ENCODE measurements at regions not wholly inside any gene's neighbourhood (a gene's known extent, or its start where the extent isn't known, plus 50 kb on each side); places are given as distances from the start of the nearest gene placed in this dataset.

DNA sequence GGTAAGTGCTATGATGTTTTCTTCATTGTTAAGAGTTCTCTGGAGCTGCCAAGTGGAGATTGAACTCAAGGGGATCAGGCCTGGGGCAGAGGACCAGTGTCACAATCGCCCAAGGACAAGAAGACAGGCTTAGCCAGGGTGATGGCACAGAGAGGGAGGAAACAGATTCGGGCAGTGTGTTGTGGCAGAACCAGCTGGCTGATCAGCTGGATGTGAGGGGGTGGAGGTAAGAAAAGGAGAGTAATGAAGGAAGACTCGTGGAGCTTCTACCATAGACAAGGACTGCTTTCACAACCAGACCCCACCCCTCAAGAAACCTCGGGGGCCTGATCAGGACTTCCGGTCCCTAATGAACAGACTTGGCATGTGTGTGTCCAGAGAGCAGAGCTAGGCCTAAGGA, 60.9 kb upstream of the LINGO1 start:
- TF ChIP-seq, protein P1, sequence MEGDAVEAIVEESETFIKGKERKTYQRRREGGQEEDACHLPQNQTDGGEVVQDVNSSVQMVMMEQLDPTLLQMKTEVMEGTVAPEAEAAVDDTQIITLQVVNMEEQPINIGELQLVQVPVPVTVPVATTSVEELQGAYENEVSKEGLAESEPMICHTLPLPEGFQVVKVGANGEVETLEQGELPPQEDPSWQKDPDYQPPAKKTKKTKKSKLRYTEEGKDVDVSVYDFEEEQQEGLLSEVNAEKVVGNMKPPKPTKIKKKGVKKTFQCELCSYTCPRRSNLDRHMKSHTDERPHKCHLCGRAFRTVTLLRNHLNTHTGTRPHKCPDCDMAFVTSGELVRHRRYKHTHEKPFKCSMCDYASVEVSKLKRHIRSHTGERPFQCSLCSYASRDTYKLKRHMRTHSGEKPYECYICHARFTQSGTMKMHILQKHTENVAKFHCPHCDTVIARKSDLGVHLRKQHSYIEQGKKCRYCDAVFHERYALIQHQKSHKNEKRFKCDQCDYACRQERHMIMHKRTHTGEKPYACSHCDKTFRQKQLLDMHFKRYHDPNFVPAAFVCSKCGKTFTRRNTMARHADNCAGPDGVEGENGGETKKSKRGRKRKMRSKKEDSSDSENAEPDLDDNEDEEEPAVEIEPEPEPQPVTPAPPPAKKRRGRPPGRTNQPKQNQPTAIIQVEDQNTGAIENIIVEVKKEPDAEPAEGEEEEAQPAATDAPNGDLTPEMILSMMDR (IDR thresholded peaks at IDR 0.05; ENCODE audit: extremely low read depth, missing control alignments) = no peak
- DNase-seq (ENCODE audit: low spot score) = no peak

- TF ChIP-seq, protein P1 (IDR thresholded peaks at IDR 0.05; ENCODE audit: extremely low read depth, missing control alignments) = no peak
- DNase-seq (ENCODE audit: low spot score) = no peak
Measured at GRCh38 chr15:77692614-77693013, 59.9 kb upstream of the LINGO1 start.

- no peak for DNase-seq (ENCODE audit: low spot score)
- TF ChIP-seq, protein P1 (IDR thresholded peaks at IDR 0.05; ENCODE audit: extremely low read depth, missing control alignments) = no peak
Measured at GRCh38 chr15:77691607-77692006, 58.9 kb upstream of the LINGO1 start.

DNA sequence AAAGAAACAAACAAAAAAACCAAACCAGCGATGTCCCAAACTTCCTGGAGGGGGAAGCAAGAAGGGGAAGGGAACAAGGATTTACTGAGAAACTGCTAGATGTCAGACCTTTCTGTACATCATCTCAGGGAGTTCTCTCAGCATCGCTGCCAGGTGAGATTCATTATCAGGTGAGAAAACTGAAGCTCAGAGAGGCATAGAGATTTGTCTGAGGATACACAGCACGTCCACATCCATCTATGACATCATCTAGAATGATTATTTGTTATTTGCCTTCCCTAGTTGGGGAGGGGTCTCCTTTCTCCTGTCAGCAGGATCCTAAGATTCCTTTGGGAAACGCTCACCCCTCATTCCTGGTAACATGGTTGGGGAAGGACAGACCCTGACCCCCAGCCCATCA, 57.1 kb upstream of the LINGO1 start:
- TF ChIP-seq, protein P1 (IDR thresholded peaks at IDR 0.05; ENCODE audit: extremely low read depth, missing control alignments) = no peak
- DNase-seq (ENCODE audit: low spot score) = no peak

DNA sequence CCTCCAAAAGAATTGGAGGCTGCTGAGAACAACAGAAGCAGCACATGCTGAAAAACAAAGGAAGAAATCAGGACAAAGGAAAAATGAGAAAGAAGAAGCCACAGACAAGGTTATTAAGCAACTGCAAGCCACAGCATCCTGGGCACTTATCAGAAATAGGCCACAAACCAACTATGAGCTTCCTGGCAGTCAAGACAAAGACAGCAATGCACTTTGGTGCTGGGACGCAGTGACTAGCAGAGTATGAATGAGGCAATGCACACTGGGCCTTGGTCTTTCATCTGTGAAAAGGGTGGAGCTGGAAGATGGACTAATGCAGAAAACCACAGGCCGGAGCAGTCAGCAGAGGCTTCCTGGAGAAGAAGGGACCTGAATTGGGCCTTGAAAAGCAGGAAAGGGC, 56.0 kb upstream of the LINGO1 start:
- TF ChIP-seq, protein P1 (IDR thresholded peaks at IDR 0.05; ENCODE audit: extremely low read depth, missing control alignments) = no peak
- DNase-seq (ENCODE audit: low spot score) = no peak

- TF ChIP-seq, protein P1 (IDR thresholded peaks at IDR 0.05; ENCODE audit: extremely low read depth, missing control alignments) = no peak
- no peak for DNase-seq (ENCODE audit: low spot score)
Measured at GRCh38 chr15:77688266-77688665, 55.6 kb upstream of the LINGO1 start.

DNA sequence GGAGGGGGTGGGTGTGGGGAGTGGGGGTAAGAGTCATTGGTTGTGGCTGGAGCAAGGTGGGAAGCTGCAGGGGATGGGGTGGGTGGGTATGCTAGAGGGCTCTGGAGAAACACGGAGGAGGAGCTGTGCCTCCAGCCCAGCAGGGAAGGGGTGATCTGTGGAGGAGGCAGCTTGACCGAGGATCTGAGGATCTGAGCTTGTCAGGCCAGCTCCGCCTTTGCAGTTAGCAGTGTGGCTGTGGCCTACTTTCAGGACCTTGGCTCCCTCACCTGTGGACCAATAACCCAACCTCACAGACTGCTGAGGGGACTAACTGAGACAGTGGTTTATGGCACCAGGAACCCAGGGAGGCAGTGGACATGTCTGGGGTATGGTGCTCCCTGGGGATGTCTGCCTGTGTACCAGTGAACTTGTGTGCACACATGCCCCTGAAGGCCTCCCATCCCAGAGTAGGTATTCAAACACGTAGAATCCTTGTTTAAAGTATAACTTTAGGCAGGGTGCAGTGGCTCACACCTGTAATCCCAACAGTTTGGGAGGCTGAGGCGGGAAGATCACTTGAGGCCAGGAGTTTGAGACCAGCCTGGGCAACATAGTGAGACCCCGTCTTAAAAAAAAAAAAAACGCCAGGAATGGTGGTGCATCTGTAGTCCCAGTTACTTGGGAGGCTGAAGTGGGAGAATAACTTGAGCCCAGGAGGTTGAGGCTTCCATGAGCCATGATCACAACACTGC, 52.5 kb upstream of the LINGO1 start:
- TF ChIP-seq, protein P1 (IDR thresholded peaks at IDR 0.05; ENCODE audit: extremely low read depth, missing control alignments) = no peak
- DNase-seq (ENCODE audit: low spot score) = no peak
